Stimulated activated CD8-positive, alpha-beta memory T cell treated with anti-CD3 and anti-CD28 coated beads, Interleukin-2, amount 100 ng/mL, for 48 hours (primary cell): ENCODE measurements at regions not wholly inside any gene's neighbourhood (a gene's known extent, or its start where the extent isn't known, plus 50 kb on each side); places are given as distances from the start of the nearest gene placed in this dataset.

Experiments
- DNase-seq, 2 donors: peaks; one replicate each; pipeline ENCODE4 v3.0.0-alpha.2; 2020; ENCODE audit warnings: low read depth in 2 of 2

DNA sequence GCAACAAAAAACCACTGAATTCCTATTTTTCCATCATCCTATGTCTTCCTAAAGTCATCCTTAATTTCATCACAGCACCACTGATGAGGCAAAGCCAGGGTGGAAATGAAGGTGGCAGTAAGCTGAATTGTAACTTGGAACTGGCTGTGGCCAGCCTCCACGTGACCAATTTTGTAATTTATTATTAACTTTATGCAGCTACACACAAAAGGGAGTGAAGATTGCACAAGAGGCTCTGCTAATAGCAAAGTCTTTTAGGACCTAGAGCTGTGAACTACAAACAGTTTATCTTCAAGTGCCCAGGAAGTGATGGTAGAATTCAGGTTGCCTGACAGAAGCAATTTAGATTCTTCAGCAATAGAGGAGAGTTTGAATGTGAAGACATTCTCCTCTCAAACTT lies 176.4 kb downstream of the CCDC71L start:
- no peak for DNase-seq

DNA sequence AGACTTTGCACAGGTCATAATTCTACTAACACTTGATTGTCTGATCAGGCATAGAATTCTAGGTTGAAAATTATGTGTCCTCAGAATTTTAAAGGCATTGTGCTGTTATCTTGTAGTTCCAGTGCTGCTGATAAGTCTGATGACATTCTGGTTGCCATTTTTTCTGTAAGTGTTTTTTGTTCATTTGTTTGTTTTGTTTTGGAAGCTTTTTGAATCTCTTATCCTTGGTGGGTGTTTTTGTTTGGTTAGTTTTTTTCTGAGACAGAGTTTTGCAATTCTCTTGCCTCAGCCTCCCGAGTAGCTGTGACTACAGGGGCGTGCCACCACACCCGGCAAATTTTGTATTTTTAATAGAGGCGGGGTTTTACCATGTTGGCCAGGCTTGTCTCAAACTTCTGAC lies 178.9 kb downstream of the CCDC71L start:
- no peak for DNase-seq

DNA sequence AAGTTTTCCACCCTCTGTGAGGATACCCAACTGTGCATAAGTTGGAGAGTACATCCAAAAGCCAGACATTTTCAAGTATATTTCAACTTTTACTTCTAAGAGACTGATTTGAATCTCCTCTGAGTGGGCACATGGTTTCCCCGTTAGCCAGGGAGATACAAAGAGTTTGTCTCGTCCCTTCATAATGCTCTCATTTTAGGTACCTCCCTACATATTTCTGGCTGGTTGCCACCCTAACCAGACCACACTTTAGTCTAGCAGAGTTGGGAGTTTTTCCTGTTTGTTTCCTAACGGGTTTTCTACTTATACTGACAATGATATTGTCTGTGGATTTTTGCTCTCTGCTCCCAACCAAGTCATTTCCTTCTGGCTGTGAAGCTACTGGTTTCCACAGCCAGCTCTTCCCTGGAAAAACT lies 180.3 kb downstream of the CCDC71L start:
- DNase-seq: no peak

DNA sequence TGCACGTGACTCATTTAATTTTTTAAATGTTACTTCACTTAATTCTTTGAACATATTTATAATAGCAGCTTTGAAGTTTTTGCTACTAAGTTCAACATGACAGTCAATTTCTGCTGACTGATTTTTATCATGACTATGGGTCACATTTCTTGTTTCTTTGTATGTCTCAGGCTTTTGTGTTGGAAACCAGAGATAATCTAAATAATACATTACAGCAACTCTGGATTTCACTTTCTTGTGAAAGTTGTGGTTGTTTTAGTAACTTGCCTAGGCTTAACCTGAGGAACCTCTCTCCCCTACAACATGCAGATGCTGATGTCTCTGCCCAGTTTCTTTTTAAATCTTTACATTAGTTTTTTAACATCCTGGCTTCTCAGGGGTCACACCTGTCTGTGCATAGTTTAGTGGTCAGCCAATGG lies 180.8 kb downstream of the CCDC71L start:
- no peak for DNase-seq

DNA sequence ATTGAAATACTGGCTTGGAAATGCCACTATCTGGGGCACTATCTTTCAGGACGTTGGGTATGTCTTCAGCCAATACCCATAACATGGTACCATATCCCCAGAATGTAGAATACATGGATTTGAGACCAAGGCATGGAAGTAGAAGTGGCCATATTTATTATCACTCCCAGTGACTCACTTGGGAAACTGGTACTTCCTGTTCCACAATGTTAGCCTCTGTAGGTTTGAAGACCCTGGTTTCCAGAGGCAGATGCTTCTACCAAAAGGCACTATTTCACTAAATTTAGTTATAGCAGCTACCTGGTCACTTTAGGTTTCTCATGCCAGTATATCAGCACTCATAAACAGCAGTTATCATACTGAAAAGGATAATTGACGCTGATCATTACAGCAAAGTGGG lies 184.2 kb downstream of the CCDC71L start:
- no peak for DNase-seq

DNA sequence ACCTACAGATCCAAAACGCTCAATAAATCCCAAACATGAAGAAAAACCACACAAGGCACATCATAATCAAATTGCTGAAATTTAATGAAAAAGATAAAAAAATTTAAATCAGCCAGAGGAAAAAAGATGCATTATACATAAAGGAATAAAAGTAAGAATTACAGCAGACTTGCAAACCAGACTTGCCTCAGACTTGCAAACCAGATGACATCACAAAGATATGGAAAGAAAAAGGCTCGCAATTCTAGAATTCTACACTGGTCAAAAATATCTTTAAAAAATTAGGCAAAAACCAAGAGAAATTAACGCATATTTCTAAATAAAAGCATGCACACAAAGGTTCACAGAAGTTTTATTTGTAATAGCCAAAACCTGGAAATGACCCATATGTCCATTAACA lies 188.0 kb upstream of the NAMPT start:
- DNase-seq: no peak

DNA sequence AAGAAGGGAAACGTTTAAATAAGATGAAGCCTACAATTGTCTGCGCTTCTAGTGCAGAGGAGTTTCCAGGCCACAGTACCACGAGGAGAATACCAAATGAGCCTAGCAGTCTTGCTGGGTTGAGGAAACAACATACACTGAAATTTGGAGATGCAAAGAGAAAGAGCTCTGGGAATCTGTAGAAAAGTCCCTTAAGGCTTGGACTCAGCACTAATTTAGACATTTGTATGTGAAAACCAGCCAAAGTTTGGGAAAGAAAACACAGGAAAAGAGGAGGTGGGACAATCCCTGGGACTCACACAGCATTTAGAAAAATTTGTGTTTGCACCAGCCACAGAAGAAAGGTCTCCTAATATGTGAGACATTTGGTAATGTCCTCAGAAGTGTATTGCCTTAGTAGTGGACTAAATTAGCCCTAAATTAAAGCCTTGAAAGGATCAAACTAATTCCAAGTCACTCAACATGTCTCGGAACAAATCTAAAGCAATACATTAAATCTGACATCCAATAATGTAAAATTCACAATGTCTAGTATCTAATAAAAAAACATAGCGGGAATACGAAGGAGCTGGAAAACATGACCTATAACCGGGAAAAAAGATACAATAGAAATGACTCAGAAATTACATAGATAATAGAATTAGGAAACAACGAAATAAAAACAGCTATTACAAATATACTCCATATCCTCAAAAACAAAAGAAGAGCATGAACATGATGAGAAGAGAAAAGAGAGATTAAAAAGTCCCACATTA lies 187.1 kb upstream of the NAMPT start:
- DNase-seq: no peak

DNA sequence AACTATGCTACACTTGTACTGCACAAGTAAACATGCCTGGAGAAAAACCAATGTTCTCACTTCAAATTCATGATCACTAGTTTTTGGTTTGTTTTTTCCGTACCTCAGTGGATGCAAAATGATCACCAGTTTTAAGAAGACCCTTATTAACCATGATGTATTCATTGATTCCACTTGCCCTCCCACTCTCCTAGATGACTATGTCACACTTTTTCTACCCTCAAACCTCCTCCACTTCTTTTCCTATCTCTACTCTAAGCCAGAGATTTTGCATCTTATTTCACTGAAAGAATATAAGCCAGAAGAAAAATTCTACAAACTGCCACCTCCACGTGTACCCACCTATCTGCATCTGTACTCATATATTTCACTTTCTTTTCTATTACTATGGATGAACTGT lies 186.2 kb upstream of the NAMPT start:
- no peak for DNase-seq

DNA sequence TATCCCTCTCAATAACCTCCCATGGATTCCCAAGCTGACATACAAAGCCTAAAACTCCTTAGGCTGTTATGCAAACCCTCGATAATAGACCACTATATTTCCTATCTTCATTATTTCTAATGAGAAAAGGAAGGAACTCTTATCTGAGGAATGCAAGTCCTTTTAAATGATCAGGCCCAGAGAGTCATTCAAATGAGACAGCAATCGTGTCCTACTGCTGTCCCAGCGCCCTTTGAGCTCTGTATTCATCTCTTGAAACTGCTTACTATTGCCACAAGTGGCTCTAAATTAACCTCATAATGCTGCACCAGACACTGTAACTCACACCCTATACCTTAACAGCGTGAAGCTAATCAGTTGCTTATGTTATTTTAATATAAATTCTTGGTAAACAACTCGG lies 182.1 kb upstream of the NAMPT start:
- DNase-seq: no peak

DNA sequence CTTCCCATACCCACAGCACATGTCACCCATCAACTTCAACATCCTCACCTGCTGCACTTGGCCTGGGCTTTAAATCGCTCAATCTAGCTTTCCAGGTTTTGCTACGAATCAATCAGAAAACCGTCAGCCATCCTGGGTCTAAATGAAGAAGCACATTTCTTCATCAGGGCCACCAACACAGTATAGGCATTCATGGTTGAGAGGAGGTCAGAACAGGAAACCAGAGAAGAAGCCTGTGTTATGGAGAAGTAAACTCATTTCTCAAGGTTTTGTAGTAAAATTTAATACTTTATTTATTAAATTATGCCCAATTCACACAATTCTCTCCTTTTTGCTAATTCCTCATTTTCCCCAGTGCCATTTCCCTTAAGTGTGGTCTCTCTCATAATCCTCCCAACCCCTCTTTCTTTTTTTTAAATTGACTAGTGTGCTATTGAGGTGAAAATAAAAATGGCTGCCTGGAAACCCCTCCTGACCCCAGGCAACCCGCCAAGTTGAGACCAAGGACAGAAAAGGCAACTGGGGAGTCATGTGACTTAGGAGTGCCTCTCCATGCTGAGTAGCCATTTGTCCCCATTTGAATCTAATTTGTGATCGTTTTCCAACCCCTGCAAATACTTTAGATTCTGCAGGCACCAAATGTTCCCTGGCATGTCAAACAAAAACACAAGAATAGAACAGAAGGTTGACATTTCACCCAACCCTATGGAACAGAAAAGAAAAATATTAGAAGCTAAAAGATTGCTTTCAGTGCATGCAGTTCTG lies 181.1 kb upstream of the NAMPT start:
- DNase-seq: no peak

DNA sequence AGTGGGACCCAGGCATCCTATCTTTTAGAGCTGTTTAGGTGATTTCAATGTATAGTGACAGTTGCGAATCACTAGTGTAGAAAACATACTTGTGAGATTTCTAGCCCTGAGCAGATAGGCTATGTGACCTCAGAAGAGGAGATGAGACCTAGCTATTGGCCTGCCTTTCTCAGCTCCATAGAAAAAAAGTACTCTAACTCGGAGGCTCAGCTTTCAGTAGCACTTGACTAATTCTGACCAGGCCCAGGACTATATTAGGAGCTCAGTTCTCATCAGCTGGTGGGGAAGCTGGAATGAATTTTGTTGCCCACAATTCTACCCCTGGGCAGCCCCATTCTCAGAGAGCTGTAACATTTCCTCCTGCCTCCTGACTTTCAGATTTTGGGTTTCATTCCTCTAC lies 179.9 kb upstream of the NAMPT start:
- DNase-seq: no peak

DNA sequence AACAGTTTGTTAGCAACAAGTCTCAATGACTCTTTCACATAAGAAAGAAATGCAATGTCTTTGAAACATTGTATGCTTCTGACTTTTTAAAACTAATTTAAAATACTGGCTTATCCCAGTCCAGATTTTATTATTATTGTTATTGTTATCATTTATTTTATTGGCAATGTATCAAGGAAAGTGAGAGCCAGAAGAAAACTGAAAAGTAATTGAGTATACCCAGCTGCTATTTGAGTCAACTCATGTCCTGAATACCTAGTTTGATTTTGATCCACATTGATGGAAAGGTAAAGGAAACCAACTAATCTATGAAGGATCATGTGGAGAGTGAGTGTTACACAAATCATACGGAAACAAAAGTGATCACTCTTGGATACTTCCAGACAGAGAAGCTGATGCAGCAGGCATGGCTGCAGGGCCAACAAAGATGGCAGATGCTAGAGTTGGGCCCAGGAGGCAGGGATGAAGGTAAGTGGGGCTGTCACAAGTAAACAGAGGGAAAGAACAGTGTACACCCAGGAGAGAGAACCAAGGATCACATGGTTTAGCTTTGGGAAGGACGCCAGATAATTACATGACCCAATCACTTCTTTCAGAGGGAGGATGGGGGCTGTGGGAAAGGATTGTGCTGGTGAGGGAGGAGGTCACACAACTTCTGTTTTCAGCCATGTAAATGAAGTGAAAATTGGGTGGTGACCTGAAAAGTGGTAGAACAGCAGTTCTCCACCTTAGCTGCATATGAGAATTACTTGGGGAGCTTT lies 179.2 kb upstream of the NAMPT start:
- DNase-seq: no peak

DNA sequence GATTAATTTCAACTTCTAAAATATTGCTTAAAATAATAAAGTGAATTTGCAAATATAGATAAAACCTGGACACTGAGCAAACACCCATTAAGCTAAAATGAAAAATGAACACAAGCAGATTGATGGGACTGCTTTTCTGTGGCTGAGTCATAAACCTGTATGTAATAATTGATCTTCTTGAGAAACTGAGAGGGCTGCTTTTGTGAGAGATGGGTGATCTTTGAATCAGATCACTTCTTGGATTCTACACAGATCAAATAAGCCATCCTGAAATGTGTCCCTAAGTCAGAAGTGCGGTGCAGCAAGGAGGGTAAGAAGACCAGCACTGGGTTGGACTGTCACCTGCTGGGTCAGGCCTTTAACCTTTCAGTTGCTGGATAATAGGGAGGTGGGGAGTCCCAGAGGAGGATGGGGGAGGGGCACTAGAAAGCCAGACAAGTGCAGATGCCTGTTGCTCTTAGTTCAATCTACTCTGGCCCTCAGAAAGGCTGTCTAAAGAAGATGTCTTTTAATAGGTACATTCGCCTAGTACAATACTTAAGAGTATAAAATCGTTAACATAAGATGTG lies 178.2 kb upstream of the NAMPT start:
- no peak for DNase-seq

DNA sequence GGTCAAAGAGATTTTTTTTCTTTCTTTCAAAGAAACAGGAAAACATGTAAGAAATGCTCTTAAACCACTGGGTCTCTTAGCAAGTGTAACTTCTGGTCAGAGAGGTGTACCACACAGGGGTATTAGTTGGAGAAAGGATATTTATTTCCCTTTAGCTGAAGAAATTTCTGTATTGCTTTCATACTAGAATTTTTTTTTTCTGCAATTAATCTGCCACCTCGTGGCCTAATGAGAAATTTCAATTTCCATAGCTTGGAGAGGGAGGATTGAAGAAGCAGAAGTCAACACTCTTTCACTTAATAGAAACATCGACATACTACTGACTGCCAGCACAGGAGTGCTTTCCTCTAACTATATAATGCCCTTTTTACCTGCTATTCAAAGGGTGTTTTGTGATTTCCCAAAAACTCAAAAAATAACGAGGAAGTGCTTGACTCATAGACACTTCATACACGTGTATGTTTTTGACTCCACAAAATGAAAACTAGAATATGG lies 177.6 kb upstream of the NAMPT start:
- no peak for DNase-seq

DNA sequence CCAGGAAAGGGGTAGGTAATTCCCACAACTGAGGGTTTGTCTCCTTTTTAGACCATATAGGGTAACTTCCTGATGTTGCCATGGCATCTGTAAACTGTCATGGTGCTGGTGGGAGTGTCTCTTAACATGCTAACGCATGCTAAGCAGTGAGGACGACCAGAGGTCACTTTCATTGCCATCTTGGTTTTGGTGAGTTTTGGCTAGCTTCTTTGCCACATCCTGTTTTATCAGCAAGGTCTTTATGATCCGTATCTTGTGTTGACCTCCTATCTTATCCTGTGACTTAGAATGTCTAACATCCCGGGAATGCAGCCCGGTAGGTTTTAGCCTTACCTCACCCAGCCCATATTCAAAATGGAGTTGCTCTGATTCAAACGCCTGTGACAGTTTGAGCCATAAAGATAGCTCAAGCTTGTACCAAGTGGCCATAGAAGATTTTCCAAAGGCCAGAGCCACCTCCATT lies 176.0 kb upstream of the NAMPT start:
- DNase-seq: no peak

DNA sequence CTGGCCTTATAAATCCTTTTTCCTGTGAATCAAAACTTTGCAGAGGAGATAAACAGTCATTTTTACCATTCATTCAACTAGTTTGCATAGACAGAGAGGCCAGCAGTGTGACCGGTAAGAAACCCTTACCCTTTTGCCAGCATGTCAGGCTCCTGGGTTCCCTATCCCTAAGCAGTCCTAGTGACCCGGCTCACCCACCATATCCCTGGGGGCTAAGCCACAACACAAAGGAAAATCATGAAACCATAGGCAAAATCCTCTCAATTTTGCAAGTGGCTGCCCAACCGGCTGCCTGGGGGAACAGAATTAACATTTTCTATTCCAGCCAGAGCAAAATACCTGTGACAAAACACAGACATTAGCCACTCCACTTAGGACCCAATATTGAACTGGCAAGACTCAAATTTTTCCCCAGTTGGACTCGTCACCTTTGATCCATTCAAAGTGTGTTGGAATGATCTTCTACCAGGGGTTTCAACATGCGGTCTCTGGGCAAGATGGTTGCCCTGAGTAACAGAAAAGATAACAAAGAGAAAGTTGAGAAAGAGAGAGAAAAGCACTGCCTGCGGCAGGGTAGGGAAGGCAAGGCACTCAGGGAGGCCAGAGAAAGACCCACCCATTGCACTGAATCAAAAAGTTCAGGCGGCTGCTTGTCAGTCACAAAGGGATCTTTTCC lies 174.8 kb upstream of the NAMPT start:
- DNase-seq: no peak

DNA sequence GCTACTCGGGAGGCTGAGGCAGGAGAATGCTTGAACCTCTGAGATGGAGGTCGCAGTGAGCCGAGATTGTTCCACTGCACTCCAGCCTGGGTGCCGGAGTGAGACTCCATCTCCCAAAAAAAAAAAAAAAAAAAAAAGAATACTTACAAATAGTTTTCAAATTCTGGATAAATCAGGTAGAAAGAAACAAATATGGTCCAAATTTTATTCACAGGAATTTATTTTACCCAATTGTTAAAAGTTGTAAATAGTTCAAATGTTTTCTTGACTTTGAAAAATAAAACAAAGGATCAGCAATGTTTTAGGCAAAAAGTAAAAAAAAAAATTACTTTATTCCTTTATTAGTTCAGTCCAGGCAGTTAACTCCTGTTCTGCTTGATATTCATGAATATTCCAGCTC lies 172.9 kb upstream of the NAMPT start:
- DNase-seq: no peak

DNA sequence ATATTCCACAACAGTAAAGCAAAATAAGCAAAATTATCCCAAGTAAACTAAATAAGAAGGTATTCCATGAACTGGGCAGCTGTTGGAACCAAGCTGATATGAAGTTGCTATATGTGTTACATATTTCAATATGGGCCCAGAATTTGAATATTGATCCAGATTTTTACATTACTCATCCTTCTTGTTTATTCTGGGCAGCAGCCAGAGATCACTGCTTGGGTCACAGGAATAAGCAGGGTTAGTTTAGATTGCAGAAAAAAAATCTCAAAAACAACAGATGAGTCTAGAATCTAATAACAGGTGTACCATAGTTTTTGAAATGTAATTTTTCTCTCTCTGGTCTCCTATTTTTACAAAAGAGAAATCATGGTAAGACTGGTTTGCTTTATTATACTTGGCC lies 171.5 kb upstream of the NAMPT start:
- no peak for DNase-seq

DNA sequence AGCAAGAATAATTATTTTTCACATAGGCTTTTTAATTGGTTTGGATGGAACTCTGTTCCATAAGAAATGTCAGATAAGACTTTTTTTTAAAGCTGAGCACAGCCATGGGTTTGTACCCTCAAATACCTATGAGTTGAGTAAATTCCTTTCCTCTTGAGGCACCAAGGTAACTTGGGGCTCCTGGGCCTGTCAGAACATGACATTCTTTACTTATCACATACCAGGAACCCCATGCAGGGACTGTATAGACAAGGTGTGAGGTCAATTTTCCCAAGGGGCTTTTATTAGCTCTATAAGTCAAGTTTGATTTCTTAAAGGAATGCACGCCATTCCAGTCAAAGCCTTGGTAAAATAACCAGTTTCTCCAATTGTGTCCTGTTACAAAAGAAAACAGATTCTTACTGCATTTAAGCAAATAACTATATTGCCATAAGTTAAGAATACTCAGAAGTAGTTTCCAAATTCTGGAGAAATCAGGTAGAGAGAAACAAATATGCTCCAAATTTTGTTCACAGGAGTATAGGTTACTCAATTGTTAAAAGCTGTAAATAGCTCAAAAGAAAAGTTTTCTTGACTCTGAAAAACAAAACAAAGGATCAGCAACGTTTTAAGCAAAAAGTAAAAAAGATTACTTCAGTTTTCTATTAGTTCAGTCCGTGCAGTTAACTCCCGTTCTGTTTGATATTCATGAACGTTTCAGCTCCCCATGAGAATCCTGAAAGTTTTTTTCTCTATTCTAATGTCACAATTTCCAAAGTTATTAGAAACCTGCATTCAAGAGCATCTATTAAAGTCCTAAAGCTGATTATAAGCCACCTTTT lies 167.5 kb upstream of the NAMPT start:
- no peak for DNase-seq

DNA sequence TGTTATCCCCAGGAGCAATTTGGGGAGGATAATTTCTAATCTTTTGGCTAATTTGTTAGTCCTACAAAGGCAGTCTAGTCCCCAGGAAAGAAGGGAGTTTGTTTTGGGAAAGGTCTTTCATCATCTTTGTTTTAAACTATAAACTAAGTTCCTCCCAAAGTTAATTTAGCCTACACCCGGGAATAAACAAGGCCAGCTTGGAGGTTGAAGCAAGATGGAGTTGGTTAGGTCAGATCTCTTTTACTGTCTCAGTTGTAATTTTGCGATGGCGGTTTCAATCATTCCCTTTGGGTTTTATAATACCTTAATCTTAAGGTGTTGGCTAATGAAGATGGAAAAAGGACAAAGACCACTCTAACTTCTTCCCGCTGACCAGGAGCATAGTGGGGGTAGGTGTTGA lies 166.4 kb upstream of the NAMPT start:
- no peak for DNase-seq

DNA sequence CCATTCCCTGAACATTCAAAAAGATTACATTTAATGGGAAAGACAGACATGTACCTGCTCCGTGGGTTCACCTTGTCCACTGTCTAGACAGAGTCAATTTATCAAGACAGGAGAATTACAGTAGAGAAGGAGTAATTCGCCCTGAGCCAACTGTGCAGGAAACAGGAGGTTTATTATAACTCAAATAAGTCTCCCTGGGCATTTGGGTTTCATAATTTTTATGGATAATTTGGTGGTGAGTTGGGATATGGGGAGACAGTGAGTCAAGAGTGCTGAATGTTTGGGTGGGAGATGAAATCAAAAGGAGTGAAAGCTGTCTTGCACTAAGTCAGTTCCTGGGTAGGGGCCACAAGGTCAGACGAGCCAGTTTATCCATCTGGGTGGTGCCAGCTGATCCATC lies 165.9 kb upstream of the NAMPT start:
- DNase-seq: no peak
